Femur (tissue), 1 donor: ENCODE measurements at regions not wholly inside any gene's neighbourhood (a gene's known extent, or its start where the extent isn't known, plus 50 kb on each side); places are given as distances from the start of the nearest gene placed in this dataset.
"Not testable (repeated sequence)": the region's sequence is repeated elsewhere in the genome, so short reads cannot be mapped to it uniquely, and the experiment has no call there.

Experiments
- DNase-seq: peaks from one replicate; pipeline ENCODE4 v3.0.0-alpha.2; 2017

DNA sequence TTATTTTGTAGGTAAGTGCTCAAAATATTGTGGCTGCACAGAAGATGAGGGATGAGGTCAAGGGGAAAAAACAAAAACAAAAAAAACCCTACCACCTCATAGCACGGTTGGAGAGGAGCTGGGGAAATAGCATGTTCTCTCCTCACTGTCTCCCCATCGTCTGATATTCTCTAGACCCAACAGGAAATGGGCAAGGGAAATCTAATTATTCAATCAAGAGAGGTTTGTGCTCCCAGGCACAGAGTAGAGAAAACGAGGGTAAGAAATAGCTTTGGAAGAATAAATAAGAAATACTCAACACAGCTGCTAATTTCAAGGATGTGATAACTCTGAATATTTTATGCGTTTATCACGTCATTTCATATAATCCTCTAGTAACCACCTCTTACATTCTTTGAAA, 619.2 kb upstream of the GNPDA2 start:
- DNase-seq: no peak

DNA sequence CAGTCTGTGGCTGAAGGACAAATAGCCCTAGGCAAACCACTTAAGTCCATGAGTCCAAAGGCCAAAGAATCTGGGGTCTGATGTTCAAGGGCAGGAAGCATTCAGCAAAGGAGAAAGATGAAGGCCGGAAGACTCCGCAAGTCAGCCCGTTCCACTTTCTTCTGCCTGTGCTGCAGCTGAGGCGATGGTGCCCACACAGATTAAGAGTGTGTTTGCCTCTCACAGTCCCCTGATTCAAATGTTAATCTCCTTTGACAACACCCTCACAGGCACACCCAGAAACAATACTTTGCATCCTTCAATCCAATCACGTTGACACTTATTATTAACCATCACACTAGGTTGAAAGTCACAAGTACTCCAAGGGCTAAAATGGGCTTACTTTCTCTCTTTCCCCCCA, 605.4 kb upstream of the GNPDA2 start:
- DNase-seq: no peak

- no peak for DNase-seq
Measured at GRCh38 chr4:45327544-45327943, 601.2 kb upstream of the GNPDA2 start.

- no peak for DNase-seq
Measured at GRCh38 chr4:45324455-45325417, 598.4 kb upstream of the GNPDA2 start.

DNA sequence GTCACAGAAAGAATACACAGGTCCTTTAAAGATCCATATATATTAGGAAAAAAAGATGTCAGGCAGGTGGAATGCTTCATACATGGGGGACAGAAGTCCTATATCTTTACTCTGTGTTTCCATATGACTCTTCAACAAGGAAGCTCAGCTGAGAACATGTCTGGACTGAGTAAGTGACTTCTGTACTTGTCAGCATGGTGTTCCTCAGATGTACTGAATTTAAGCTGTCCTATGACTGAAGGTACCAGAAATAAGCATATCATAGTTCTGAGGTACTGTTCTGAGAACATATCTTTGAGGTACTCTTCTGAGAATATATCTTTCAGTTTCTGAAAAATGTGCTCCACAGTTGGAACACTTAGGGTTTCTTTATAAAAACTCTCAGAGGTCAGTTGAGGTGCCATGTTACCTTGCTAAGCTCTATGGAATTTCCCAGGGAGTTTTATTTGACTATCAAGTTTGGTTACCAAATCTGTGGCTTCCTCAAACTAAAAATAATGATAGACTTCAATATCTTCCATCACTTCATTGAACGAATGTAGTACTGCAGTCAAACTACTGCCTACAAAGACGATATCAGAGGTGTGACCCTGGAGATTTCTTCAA, 597.2 kb upstream of the GNPDA2 start:
- DNase-seq: no peak

DNA sequence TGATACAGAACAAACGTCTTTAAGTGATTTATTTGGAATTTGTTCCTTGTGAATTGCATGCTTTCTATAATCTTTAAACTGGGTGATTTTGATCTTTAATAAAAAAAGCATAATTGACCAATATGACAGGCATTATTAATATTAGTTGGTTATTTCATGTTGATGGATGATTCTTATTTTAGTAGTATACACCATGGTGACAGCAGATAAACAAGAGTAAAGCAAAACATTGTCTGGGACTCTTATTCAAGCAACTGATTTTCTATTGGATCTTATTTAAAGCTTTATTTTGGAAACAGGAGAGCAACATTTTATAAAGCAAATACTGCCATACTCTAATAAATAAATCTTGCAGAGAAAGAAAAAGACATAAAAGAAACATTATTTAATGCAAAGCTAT, 591.4 kb upstream of the GNPDA2 start:
- DNase-seq: no peak

- DNase-seq: no peak
Measured at GRCh38 chr4:45317276-45317675, 590.9 kb upstream of the GNPDA2 start.

DNA sequence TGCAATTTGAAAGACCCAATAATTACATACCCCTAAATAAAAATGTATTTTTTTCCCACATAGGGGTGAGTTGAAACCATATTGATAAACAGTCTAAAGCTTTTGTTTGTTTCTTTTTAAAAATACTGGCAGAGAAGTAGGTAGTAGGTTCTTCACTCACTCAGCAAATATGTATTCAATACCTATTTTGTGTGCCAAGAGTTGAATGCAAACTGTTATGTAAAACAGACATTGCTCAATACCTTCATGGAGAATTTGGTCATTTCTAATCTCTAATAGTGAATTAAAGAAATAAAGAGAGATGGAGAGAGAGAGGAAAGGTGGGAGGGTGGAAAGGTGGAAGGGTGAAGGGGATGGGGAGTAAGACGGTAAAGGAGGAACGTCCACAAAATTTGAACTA, 589.9 kb upstream of the GNPDA2 start:
- no peak for DNase-seq

DNA sequence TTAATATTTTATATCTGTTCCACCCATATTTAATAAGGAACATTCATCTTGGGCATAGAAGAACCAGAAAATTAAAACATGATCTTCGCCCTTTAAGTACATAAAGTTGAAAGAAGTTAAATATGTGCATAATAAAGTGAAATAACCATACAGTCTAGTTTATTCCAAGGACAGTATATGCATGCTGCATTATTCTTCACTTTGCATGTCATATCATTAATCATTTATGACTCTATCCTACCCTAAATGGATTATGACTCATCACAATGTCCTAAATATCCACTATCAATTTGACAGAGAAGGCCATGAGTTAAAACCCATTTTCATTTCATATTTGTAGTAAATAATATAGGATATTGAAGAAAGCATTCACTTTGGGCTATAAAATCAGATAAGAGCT, 576.5 kb upstream of the GNPDA2 start:
- DNase-seq: no peak

DNA sequence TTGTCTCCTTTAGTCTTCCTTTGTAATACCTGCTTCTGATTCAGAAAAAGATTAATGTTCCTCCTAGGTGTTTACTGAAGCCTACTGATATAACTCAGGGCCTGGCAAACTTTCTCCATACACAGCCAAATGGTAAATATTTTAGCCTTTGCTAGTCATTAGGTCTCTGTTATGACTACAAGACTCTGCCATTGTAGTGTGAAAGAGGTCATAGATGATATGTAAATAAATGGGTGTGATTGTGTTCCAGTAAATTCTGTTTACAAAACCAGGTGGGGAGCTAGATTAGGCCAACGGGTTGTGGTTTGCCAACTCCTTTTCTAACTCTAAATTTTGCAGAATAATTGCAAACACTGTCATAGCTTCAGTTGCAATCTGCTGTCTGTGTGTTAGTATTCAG, 568.1 kb upstream of the GNPDA2 start:
- DNase-seq: no peak

GRCh38 chr4:45293335-45293734, 567.0 kb upstream of the GNPDA2 start:
- DNase-seq: no peak

DNA sequence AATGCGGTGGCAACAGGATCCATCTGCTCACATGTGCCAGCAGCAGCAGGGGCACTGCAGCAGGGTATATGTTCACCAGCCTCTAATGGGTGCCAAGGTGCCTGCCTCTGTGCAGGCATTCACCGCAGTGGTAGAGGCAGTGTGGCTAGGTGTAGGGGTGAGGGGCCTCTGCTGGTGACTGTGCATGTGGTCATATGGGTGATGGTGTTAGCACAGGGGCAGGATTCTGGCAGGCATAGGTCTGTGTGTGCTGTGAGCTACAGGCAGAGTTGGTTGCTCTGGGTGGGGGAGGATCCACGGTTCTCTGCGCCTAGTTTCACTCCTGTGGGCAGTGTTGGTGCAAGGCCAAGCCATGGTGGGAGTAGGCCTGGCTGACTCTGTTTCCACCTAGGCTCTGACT, 566.5 kb upstream of the GNPDA2 start:
- no peak for DNase-seq

DNA sequence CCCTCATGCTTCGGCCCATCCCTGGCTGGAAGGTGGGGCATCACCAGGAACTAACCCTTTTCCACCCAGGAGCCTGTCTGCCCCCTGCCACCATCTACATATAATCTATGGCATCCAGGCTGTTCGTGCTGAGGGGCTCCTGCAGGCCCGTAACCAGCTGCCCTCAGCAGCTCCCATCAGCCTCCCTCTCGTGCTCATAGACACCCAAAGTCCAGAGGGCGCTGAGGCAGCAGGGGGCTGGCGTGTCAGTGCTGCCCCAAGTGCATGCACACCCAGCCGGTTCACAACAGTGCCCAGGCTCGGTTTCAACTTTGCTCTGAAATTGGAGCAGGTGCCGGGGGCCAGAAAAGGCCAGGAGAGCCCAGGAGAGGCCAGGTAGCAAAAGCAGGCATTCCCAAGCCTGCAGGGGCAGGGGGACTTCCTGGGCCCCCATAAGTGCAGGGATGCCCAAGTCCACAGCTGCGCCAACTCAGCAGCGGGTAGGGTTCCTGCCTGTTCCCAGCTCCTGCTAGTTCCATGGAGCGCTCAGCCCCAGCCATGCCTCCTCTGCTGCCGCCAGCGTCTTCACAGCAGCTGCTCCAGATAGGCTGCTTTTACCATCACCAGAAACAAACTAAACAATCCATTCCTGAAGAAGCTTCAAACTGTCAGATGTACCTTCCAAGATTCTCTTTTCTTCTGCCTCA, 558.2 kb upstream of the GNPDA2 start:
- DNase-seq: no peak

GRCh38 chr4:45283352-45283751, 557.0 kb upstream of the GNPDA2 start:
- no peak for DNase-seq

DNA sequence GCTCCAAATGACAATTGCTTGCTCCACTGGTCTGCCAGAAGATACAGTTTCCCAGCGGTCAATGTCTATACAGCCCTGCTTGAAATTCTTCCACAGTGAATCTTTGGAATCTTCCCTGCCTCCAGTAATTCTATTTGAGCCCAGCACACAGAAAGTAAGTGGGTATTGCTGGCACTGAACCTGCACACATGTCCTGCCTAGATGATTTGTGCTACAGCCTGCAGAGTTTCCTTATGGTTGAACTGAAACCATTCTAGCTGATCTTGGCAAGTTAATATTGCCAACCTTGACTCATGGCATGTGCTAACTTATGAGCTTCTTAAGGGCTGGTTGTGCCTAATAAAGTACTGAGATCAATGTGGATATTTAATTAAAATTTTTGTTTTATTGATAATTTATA, 553.8 kb upstream of the GNPDA2 start:
- DNase-seq: no peak

- no peak for DNase-seq
Measured at GRCh38 chr4:45275862-45276261, 549.5 kb upstream of the GNPDA2 start.

GRCh38 chr4:45248106-45248505, 521.8 kb upstream of the GNPDA2 start:
- not testable (repeated sequence) for DNase-seq

DNA sequence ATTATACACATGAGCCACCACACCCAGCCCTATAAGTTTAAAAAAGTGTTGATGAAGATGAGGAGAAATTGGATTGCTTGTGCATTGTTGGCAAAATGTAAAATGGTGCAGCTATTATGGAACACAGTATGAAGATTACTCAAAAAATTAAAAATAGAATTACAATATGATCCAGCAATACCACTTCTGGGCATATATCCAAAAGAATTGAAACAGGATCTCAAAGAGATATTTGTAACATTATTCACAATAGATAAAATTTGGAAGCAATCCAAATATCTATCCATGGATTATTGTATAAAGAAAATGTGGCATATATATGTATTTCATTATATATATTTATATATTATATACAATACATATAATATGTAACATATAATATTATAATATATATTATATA, 515.6 kb upstream of the GNPDA2 start:
- DNase-seq: no peak

DNA sequence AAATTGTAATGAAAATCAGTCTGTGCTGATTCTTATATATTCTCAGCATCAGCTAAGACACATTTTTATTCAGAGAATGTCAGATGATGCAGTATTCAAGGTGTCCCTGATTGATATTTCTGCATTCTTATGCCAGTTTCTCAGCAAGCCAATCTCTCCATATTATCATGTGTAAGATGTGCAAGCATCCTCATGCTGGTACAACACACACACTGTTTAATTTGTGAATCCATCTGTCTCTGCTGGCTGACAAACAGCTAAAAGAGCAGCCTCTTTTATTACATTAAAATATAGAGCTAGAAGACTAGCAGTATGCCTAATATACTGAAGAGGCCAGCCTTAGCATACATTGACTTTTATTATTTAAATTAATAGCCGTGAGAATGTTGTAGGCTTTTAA, 502.9 kb upstream of the GNPDA2 start:
- no peak for DNase-seq

DNA sequence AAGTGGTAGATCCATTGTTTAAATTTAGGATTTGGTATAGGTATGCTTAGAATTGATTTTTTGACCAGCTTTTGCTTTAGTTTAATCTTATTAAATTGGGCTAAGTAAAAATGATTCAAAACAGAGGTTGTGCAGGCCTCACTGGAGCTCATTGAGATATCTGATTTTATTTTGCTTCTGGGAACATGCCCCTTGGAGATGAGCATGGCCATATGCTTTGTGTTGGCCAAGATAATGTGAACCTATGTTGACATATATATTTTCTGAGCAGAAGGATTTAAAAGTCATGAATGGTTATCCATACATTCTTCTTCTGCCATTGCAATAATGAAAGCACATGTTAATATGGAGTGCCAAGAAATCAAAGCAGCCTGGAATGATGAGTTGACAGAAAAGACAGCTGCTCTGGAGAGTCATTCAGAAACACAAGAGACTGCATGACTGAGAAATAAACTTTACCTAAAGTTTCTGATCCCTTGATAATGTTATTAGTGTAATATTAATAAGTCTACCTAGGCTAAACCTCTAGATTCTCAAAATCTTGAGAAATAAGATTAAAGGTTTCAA, 489.7 kb upstream of the GNPDA2 start:
- no peak for DNase-seq

GRCh38 chr4:45208476-45208875, 482.1 kb upstream of the GNPDA2 start:
- DNase-seq: not testable (repeated sequence)

- not testable (repeated sequence) for DNase-seq
Measured at GRCh38 chr4:45207864-45208331, 481.5 kb upstream of the GNPDA2 start.

DNA sequence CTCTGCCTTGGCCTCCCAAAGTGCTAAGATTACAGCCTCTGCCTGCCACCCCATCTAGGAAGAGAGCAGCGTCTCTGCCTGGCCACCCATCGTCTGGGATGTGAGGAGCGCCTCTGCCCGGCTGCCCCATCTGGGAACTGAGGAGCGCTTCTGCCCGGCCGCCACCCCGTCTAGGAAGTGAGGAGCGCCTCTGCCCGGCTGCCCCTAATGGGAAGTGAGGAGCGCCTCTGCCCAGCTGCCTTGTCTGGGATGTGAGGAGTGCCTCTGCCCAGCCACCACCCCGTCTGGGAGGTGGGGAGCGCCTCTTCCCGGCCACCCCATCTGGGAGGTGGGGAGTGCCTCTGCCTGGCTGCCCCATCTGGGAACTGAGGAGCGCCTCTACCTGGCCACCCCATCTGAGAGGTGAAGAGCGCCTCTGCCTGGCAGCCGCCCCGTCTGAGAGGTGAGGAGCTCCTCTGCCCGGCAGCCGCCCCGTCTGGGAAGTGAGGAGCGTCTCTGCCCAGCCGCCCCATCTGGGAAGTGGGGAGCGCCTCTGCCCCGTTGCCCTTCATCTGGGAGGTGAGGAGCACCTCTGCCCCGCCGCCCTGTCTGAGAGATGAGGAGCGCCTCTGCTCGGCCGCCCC, 481.0 kb upstream of the GNPDA2 start:
- not testable (repeated sequence) for DNase-seq
